OCI-LY3 (cell line): ENCODE measurements at regions not wholly inside any gene's neighbourhood (a gene's known extent, or its start where the extent isn't known, plus 50 kb on each side); places are given as distances from the start of the nearest gene placed in this dataset.

Experiments used
- CTCF ChIP-seq: fragments of 200-600, 300-600 bp; sonication (generic); IDR thresholded peaks from 2 replicates; pipeline ENCODE4 v1.5.1; 2014; ENCODE audit warnings: antibody characterized with exemption, low read length, low read depth
- EZH2phosphoT487 ChIP-seq: fragments of 200-600 bp; shearing (Covaris generic); IDR thresholded peaks from 2 replicates; pipeline ENCODE4 v1.6.1; 2018; ENCODE audit warnings: antibody characterized with exemption, mixed run types, low read depth

- no peak for TF ChIP-seq EZH2phosphoT487
- TF ChIP-seq CTCF: no peak
These were observed 301.9 kb upstream of the TAC1 start for GRCh38 chr7:97430006-97430405.
